OCI-LY7 (cell line): ENCODE measurements at regions not wholly inside any gene's neighbourhood (a gene's known extent, or its start where the extent isn't known, plus 50 kb on each side); places are given as distances from the start of the nearest gene placed in this dataset.
A peak's percentile ranks its signal among the peaks of the same experiment; 100 is the strongest.
"Not testable (repeated sequence)": the region's sequence is repeated elsewhere in the genome, so short reads cannot be mapped to it uniquely, and the experiment has no call there.

Experiments
- BruUV-seq: library from RNA; stranded (reverse); fragments of 400-500 nt; replicated peaks from 2 replicates; lab custom pipeline; 2021; lab: Mats Ljungman, UMichigan
- CTCF ChIA-PET: fragments of 300-600 bp; sonication (Branson Sonifier 250); formaldehyde crosslinking; loops from one replicate; lab custom pipeline; 2022; ENCODE audit warnings: antibody characterized with exemption; ENCODE audit not compliant: unreplicated experiment; lab: Charles Lee
- POLR2A ChIA-PET: fragments of 300-600 bp; sonication (Branson Sonifier 250); formaldehyde crosslinking; loops from one replicate; lab custom pipeline; 2022; ENCODE audit warnings: antibody characterized with exemption; lab: Charles Lee
- DNase-seq: peaks from one replicate; pipeline ENCODE4 v3.0.0-alpha.2; 2015; ENCODE audit warnings: low spot score
- H2AFZ ChIP-seq: fragments of 200-600 bp; sonication (generic), shearing (Covaris generic); 2 replicates; pipeline ENCODE4 v1.6.1; 2014; ENCODE audit warnings: mild to moderate bottlenecking, antibody characterized with exemption, low read length, moderate library complexity
- H3K27ac ChIP-seq: fragments of 200-600 bp; sonication (generic); 2 replicates; pipeline ENCODE4 v1.5.1; 2014; ENCODE audit warnings: mixed run types, low read depth, mild to moderate bottlenecking, moderate library complexity, low read length, inconsistent platforms; ENCODE audit not compliant: poor library complexity, severe bottlenecking
- H3K36me3 ChIP-seq: fragments of 200-600 bp; sonication (generic); 2 replicates; pipeline ENCODE4 v1.6.1; 2014; ENCODE audit warnings: mild to moderate bottlenecking, antibody characterized with exemption, low read length, moderate library complexity, mixed read lengths; ENCODE audit not compliant: insufficient read depth
- H3K4me1 ChIP-seq: fragments of 200-600 bp; sonication (generic); 2 replicates; pipeline ENCODE4 v1.5.1; 2014; ENCODE audit warnings: mild to moderate bottlenecking, low read length; ENCODE audit not compliant: insufficient read depth, poor library complexity, severe bottlenecking
- H3K4me2 ChIP-seq: fragments of 200-600 bp; sonication (generic); 2 replicates; pipeline ENCODE4 v1.6.1; 2014; ENCODE audit warnings: mild to moderate bottlenecking, low read length
- H3K4me3 ChIP-seq: fragments of 200-600 bp; sonication (generic); 2 replicates; pipeline ENCODE4 v1.5.1; 2014; ENCODE audit warnings: mild to moderate bottlenecking, low read depth, low read length; ENCODE audit not compliant: poor library complexity, severe bottlenecking
- H3K79me2 ChIP-seq: fragments of 200-600 bp; sonication (generic); 2 replicates; pipeline ENCODE4 v1.6.1; 2016; ENCODE audit warnings: low read depth, mild to moderate bottlenecking, low read length, moderate library complexity, mixed read lengths; ENCODE audit not compliant: insufficient read depth
- H3K9me2 ChIP-seq: fragments of 200-600 bp; sonication (generic); 2 replicates; pipeline ENCODE4 v1.6.1; 2016; ENCODE audit warnings: mild to moderate bottlenecking, low read length, mixed read lengths; ENCODE audit not compliant: insufficient read depth
- H3K9me3 ChIP-seq: fragments of 200-600 bp; sonication (generic); 2 replicates; pipeline ENCODE4 v1.6.1; 2014; ENCODE audit warnings: mild to moderate bottlenecking, mixed run types, low read length, mixed read lengths
- H4K20me1 ChIP-seq: fragments of 200-600 bp; sonication (generic); 2 replicates; pipeline ENCODE4 v1.6.1; 2014; ENCODE audit warnings: mild to moderate bottlenecking, antibody characterized with exemption, low read length, moderate library complexity, mixed read lengths; ENCODE audit not compliant: insufficient read depth
- EZH2phosphoT487 ChIP-seq: fragments of 200-600 bp; sonication (generic); IDR thresholded peaks from 2 replicates; pipeline ENCODE4 v1.6.1; 2018; ENCODE audit warnings: low read depth, borderline replicate concordance, mild to moderate bottlenecking, mixed run types, antibody characterized with exemption, low read length, moderate library complexity, mixed read lengths
- intact Hi-C: fragments of 100-400 bp; cut with micrococcal nuclease; formaldehyde crosslinking; loops from one replicate; pipeline ENCODE4 v1.10.0; 2022; ENCODE audit not compliant: unreplicated experiment
- TF ChIP-seq, protein P1 (sequence below): fragments of 200-600 bp; sonication (generic); conservative IDR thresholded peaks from 2 replicates; pipeline ENCODE4 v1.5.1; 2014; ENCODE audit warnings: mild to moderate bottlenecking, antibody characterized with exemption, low read length, moderate library complexity, mixed read lengths

DNA sequence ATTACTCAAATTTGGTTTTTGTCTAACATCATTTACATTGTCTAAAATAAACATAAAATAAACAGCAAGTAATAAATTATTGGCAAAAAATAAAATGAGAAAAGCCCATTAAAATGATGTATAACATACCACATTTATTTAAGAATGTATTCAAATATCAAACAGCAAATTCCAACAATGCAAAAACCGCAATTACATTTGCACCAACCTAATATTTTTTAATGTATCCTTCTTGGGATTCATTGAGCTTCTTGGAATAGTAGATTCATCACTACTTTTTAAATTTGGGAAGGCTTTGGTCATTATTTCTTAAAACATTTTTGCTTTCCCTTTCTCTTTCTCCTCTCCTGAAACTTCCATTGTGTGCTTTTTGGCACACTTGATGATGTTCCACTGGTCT, 400.2 kb downstream of the MAGEE1 start:
- no TSS peak for BruUV-seq
- POLR2A ChIA-PET, result interaction anchor here (0.8 kb wide), 1 partner anchor 20 kb away, joined by 3 read pairs; no protein-coding TSS in a partner anchor
- no peaks in the 10 kb centered on the region for H3K9me2 ChIP-seq
- H3K9me3 ChIP-seq, result no peaks in the 10 kb centered on the region
- CTCF ChIA-PET, result no interaction called here
- TF ChIP-seq, protein P1, sequence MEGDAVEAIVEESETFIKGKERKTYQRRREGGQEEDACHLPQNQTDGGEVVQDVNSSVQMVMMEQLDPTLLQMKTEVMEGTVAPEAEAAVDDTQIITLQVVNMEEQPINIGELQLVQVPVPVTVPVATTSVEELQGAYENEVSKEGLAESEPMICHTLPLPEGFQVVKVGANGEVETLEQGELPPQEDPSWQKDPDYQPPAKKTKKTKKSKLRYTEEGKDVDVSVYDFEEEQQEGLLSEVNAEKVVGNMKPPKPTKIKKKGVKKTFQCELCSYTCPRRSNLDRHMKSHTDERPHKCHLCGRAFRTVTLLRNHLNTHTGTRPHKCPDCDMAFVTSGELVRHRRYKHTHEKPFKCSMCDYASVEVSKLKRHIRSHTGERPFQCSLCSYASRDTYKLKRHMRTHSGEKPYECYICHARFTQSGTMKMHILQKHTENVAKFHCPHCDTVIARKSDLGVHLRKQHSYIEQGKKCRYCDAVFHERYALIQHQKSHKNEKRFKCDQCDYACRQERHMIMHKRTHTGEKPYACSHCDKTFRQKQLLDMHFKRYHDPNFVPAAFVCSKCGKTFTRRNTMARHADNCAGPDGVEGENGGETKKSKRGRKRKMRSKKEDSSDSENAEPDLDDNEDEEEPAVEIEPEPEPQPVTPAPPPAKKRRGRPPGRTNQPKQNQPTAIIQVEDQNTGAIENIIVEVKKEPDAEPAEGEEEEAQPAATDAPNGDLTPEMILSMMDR, result no peak
- TF ChIP-seq EZH2phosphoT487, result no peak
- intact Hi-C loops, result no loop called here
- H3K4me2 ChIP-seq, result no peak overlapping the region
- no peaks in the 10 kb centered on the region for H3K79me2 ChIP-seq
- H3K4me1 ChIP-seq, result no peaks in the 10 kb centered on the region
- DNase-seq, result no peak
- H4K20me1 ChIP-seq, result no peaks in the 10 kb centered on the region
- no peak overlapping the region for H2AFZ ChIP-seq
- no peak overlapping the region for H3K4me3 ChIP-seq
- H3K27ac ChIP-seq, result no peak overlapping the region
- no peaks in the 10 kb centered on the region for H3K36me3 ChIP-seq

DNA sequence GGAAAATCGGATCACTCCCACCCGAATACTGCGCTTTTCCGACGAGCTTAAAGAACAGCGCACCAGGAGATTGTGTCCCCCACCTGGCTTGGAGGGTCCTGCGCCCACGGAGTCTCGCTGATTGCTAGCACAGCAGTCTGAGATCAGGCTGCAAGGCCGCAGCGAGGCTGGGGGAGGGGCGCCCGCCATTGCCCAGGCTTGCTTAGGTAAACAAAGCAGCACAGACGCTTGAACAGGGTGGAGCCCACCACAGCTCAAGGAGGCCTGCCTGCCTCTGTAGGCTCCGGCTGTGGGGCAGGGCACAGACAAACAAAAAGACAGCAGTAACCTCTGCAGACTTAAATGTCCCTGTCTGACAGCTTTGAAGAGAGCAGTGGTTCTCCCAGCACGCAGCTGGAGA, 413.4 kb downstream of the MAGEE1 start:
- H3K4me1 ChIP-seq, H3K9me3 ChIP-seq, H3K79me2 ChIP-seq, H3K4me2 ChIP-seq, CTCF ChIA-PET, POLR2A ChIA-PET, H3K4me3 ChIP-seq, H2AFZ ChIP-seq, H3K36me3 ChIP-seq, DNase-seq, H4K20me1 ChIP-seq, intact Hi-C loops, H3K9me2 ChIP-seq, BruUV-seq, H3K27ac ChIP-seq: not testable (repeated sequence)

DNA sequence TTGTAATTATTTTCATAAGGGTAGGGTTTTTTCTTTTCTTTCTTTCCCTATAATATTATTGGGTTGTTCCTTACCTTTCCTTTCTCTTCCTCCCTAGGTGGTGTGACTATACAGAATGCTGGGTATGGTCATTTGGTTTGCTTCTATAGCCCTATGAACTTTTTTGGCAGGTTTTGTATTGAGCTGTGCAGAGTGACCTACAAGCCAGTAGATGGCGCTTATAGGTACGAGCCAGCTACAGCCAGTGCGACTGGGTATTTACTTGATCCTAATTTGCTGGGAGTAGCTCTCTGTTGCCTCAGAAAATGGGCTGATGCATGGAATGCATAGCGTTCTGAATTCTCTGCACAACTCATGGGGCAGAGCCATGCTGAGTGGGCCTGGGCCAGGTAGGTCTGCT, 423.3 kb downstream of the MAGEE1 start:
- peak; percentile 8 for DNase-seq
- Histone ChIP-seq H2AFZ (no peak overlapping the region), H3K4me1 (no peaks in the 10 kb centered on the region), H3K4me2 (no peak overlapping the region), H3K4me3 (no peak overlapping the region), H3K79me2 (no peaks in the 10 kb centered on the region), H3K36me3 (no peaks in the 10 kb centered on the region), H3K9me2 (no peaks in the 10 kb centered on the region), H3K27ac (no peak overlapping the region), H4K20me1 (no peaks in the 10 kb centered on the region), H3K9me3 (no peaks in the 10 kb centered on the region)
- intact Hi-C loops, result no loop called here
- POLR2A ChIA-PET, result no interaction called here
- BruUV-seq, result no TSS peak
- TF ChIP-seq EZH2phosphoT487, result no peak
- TF ChIP-seq, protein P1, result peak; percentile 55
- CTCF ChIA-PET, result no interaction called here
